GM12878 (cell line): ENCODE measurements at regions not wholly inside any gene's neighbourhood (a gene's known extent, or its start where the extent isn't known, plus 50 kb on each side); places are given as distances from the start of the nearest gene placed in this dataset.
"Not testable (repeated sequence)": the region's sequence is repeated elsewhere in the genome, so short reads cannot be mapped to it uniquely, and the experiment has no call there.

ENCODE experiments used
- ATAC-seq: fragments of 200-7000 bp; cut with Tn5 transposase; 3 replicates; pipeline ENCODE4 v1.9.1; 2020; ENCODE audit warnings: mild to moderate bottlenecking, moderate library complexity
- BruUV-seq: library from RNA; stranded (reverse); fragments of 400-500 nt; replicated peaks from 2 replicates; lab custom pipeline; 2021; lab: Mats Ljungman, UMichigan
- CTCF ChIA-PET: fragments of 300-600 bp; sonication (Branson Sonifier 250); formaldehyde crosslinking; extraction: SDS; loops from one replicate; lab custom pipeline; 2021; ENCODE audit warnings: inconsistent platforms; lab: Yijun Ruan, JAX
- POLR2A ChIA-PET: fragments of 350-600 bp; formaldehyde crosslinking; extraction: SDS; loops from one replicate; lab custom pipeline; 2021; ENCODE audit warnings: inconsistent platforms; lab: Charles Lee
- RAD21 ChIA-PET: fragments of 300-600 bp; sonication (Branson Sonifier 250); formaldehyde crosslinking; loops from one replicate; lab custom pipeline; 2023; ENCODE audit warnings: antibody characterized with exemption; ENCODE audit not compliant: unreplicated experiment; lab: Charles Lee
- SMC1A ChIA-PET: fragments of 300-600 bp; sonication (Branson Sonifier 250); formaldehyde crosslinking; loops from one replicate; lab custom pipeline; 2023; ENCODE audit not compliant: unreplicated experiment, uncharacterized antibody; lab: Charles Lee
- DNase-seq: peaks from one replicate; pipeline ENCODE4 v3.0.0-alpha.2; 2011; ENCODE audit warnings: low read depth, low spot score
- FAIRE-seq: peaks from 3 replicates; lab custom pipeline; 2011; peaks lifted over from hg19 to GRCh38; lab: Jason Lieb, UNC
- H2AFZ ChIP-seq: 2 replicates; pipeline ENCODE4 v1.6.0; 2011; ENCODE audit warnings: low read depth, low read length, control low read depth; ENCODE audit not compliant: control insufficient read depth
- H3K27ac ChIP-seq: 2 replicates; pipeline ENCODE4 v1.5.1; 2011; ENCODE audit warnings: control low read depth; ENCODE audit not compliant: control insufficient read depth, insufficient read depth
- H3K27me3 ChIP-seq, 2 experiments: replicated peaks in 1 of 2; 2 replicates each; pipeline versions ENCODE4 v1.6.0 to v1.6.1; 2011; ENCODE audit warnings: low read length in 1 of 2; ENCODE audit not compliant: control insufficient read depth in 2 of 2, insufficient read depth in 2 of 2
- H3K36me3 ChIP-seq, 2 experiments: 2 replicates each; pipeline ENCODE4 v1.5.1; 2011; ENCODE audit warnings: low read length in 1 of 2; ENCODE audit not compliant: control insufficient read depth in 2 of 2, insufficient read depth in 2 of 2
- H3K4me1 ChIP-seq: 2 replicates; pipeline ENCODE4 v1.6.1; 2011; ENCODE audit warnings: mild to moderate bottlenecking, low read length, moderate library complexity, mixed read lengths; ENCODE audit not compliant: control insufficient read depth, insufficient read depth
- H3K4me2 ChIP-seq: 2 replicates; pipeline ENCODE4 v1.6.0; 2011; ENCODE audit warnings: control low read depth; ENCODE audit not compliant: control insufficient read depth, insufficient read depth
- H3K4me3 ChIP-seq: fragments of 200-600 bp; sonication (generic); 2 replicates; pipeline ENCODE4 v1.5.1; 2016
- H3K79me2 ChIP-seq: 2 replicates; pipeline ENCODE4 v1.6.0; 2011; ENCODE audit warnings: low read length; ENCODE audit not compliant: control insufficient read depth, insufficient read depth
- H3K9ac ChIP-seq: 2 replicates; pipeline ENCODE4 v1.8.0; 2011; ENCODE audit warnings: low read length, control low read depth, mixed read lengths; ENCODE audit not compliant: control insufficient read depth, insufficient read depth
- H3K9me3 ChIP-seq: replicated peaks from 3 replicates; pipeline ENCODE4 v1.5.1; 2011; ENCODE audit warnings: mild to moderate bottlenecking, low read length; ENCODE audit not compliant: control insufficient read depth, insufficient read depth
- H4K20me1 ChIP-seq: 2 replicates; pipeline ENCODE4 v1.6.0; 2011; ENCODE audit not compliant: control insufficient read depth, insufficient read depth
- BCL3 ChIP-seq: IDR thresholded peaks from 2 replicates; pipeline ENCODE4 v1.6.1; 2011; ENCODE audit warnings: borderline replicate concordance, low read depth, mild to moderate bottlenecking, moderate library complexity, low read length; ENCODE audit not compliant: insufficient read depth, poor library complexity, severe bottlenecking
- CBFB ChIP-seq: IDR thresholded peaks from 2 replicates; pipeline ENCODE4 v1.6.1; 2016; ENCODE audit warnings: antibody characterized with exemption, low read depth
- ZBTB11 ChIP-seq: fragments of 450-650 bp; formaldehyde crosslinking; IDR thresholded peaks from 2 replicates; pipeline ENCODE4 v1.5.0; 2022; ENCODE audit warnings: mild to moderate bottlenecking, missing genetic modification characterization
- ZZZ3 ChIP-seq: IDR thresholded peaks from 2 replicates; pipeline ENCODE4 v1.6.1; 2011; ENCODE audit warnings: low read depth; ENCODE audit not compliant: control insufficient read depth, insufficient read length
- WGBS: methylation state at CpG from one replicate; pipeline ENCODE4 v1.1.6; 2016; ENCODE audit warnings: low lambda C conversion rate; ENCODE audit not compliant: insufficient replicate concordance, insufficient coverage; ENCODE audit errors: missing lambda C conversion rate; 5-methylcytosine and 5-hydroxymethylcytosine counted together
- in situ Hi-C: fragments of 300-500 bp; cut with MboI; formaldehyde crosslinking; loops from 9 replicates; pipeline ENCODE4 v1.14.3; 2018; ENCODE audit warnings: mixed read lengths
- intact Hi-C: fragments of 100-400 bp; cut with micrococcal nuclease; formaldehyde crosslinking; loops from one replicate; pipeline ENCODE4 v1.14.2; 2022; ENCODE audit not compliant: unreplicated experiment

- Histone ChIP-seq H3K36me3 (no peaks in the 10 kb centered on the region), H3K27ac (no peak overlapping the region), H3K79me2 (no peaks in the 10 kb centered on the region), H3K9me3 (no peaks in the 10 kb centered on the region), H2AFZ (no peak overlapping the region), H3K4me1 (no peaks in the 10 kb centered on the region), H3K4me3 (no peak overlapping the region), H3K9ac (no peak overlapping the region), H4K20me1 (no peaks in the 10 kb centered on the region), H3K4me2 (no peak overlapping the region), H3K27me3 (no peaks in the 10 kb centered on the region)
- 33% methylated on average over 7 of the region's 7 CpGs for WGBS
- FAIRE-seq (no peak), ATAC-seq (no peak), DNase-seq (no peak)
- CTCF ChIA-PET, result no interaction called here
- in situ Hi-C loops (no loop called here), intact Hi-C loops (no loop called here)
- POLR2A ChIA-PET, result no interaction called here
- BruUV-seq, result no TSS peak
- RAD21 ChIA-PET, result no interaction called here
- SMC1A ChIA-PET, result no interaction called here
- TF ChIP-seq CBFB (no peak), ZBTB11 (no peak), BCL3 (no peak), ZZZ3 (no peak)
Measured at GRCh38 chr7:156353352-156353751, 287.2 kb upstream of the RNF32 start.

DNA sequence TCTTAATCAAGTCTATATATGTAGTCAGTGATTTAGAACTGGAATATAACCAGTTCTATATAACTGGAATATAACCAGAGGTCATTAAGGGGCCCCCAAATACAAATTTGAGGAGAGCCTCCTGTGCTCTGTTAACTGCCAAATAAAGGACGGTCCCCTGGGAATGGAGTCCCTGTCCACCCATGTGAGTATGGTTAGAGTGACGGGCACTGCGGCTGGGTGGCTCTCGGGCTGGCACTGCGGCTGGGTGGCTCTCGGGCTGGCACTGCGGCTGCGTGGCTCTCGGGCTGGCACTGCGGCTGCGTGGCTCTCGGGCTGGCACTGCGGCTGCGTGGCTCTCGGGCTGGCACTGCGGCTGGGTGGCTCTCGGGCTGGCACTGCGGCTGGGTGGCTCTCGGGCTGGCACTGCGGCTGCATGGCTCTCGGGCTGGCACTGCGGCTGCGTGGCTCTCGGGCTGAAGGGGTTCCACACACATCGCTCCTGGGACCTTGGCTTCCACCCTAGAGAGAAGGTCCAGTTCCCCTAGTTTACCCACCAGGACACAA, 292.8 kb upstream of the RNF32 start:
- H3K36me3 ChIP-seq, in situ Hi-C loops, SMC1A ChIA-PET, BruUV-seq, H2AFZ ChIP-seq, FAIRE-seq, DNase-seq, H3K4me3 ChIP-seq, H3K4me1 ChIP-seq, CTCF ChIA-PET, H3K9ac ChIP-seq, RAD21 ChIA-PET, H3K4me2 ChIP-seq, H3K27me3 ChIP-seq, POLR2A ChIA-PET, H4K20me1 ChIP-seq, intact Hi-C loops, ATAC-seq, H3K79me2 ChIP-seq, H3K9me3 ChIP-seq, H3K27ac ChIP-seq: not testable (repeated sequence)
- 77% methylated on average over 10 of the region's 25 CpGs for WGBS
